Testis (tissue), 2 donors: ENCODE measurements at regions not wholly inside any gene's neighbourhood (a gene's known extent, or its start where the extent isn't known, plus 50 kb on each side); places are given as distances from the start of the nearest gene placed in this dataset.

ENCODE experiments used
- DNase-seq: peaks from one replicate; pipeline ENCODE4 v3.0.0-alpha.2; 2019
- H3K27ac ChIP-seq, 2 donors: fragments of 200-600 bp; sonication (generic); one replicate each; pipeline ENCODE4 v1.5.1; 2019
- H3K27me3 ChIP-seq: fragments of 200-600 bp; sonication (generic); one replicate; pipeline ENCODE4 v1.5.1; 2019
- H3K36me3 ChIP-seq: fragments of 200-600 bp; sonication (generic); one replicate; pipeline ENCODE4 v1.5.1; 2017; ENCODE audit warnings: low read depth; ENCODE audit errors: missing control alignments
- H3K4me1 ChIP-seq: fragments of 200-600 bp; sonication (generic); one replicate; pipeline ENCODE4 v1.5.1; 2019
- H3K4me3 ChIP-seq, 2 donors: fragments of 200-600 bp; sonication (generic); one replicate each; pipeline ENCODE4 v1.5.1; 2017 to 2019
- H3K9me3 ChIP-seq: fragments of 200-600 bp; sonication (generic); one replicate; pipeline ENCODE4 v1.5.1; 2017
- POLR2A ChIP-seq: fragments of 450-650 bp; IDR thresholded peaks from one replicate; pipeline ENCODE4 v1.6.1; 2017; ENCODE audit warnings: antibody characterized with exemption, mild to moderate bottlenecking, moderate library complexity
- WGBS, 2 donors: methylation state at CpG; one replicate each; pipeline ENCODE4 v1.1.5; 2018; 5-methylcytosine and 5-hydroxymethylcytosine counted together
- intact Hi-C: fragments of 100-400 bp; cut with DNase I; formaldehyde crosslinking; loops from one replicate; pipeline ENCODE4 v1.15.1; 2023; ENCODE audit warnings: low total_unique reads
- TF ChIP-seq, protein P1 (sequence below), 3 experiments: fragments of 450-650 bp in 2 of 3; fragments of 200-600 bp in 1 of 3; sonication (generic) in 1 of 3; IDR thresholded peaks; one replicate each; pipeline ENCODE4 v1.5.1; 2016 to 2019; ENCODE audit warnings: antibody characterized with exemption in 3 of 3, mild to moderate bottlenecking in 2 of 3, moderate library complexity in 1 of 3

DNA sequence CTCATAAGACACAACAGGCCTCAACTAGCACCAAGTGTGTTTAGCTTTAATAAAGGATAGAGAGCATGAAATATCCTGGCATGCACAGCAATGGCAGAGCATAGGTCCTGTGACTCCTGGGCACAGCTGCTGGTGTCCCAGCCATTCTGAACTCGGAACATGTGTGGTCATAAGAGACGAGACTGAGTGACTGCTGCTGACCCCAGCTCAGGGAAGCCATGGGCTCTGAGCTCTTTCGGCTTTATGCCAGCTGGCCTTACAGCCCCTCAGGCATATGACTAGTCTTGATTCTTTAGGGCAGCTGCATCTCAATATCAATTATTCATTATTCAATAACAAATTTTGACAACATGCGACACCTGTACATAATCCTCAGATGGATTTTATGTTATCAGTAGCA, 62.4 kb upstream of the TOPAZ1 start:
- Histone ChIP-seq H3K36me3 (no peaks in the 10 kb centered on the region), H3K27ac (no peak overlapping the region), H3K4me3 (no peak overlapping the region), H3K4me1 (no peaks in the 10 kb centered on the region), H3K27me3 (no peaks in the 10 kb centered on the region), H3K9me3 (no peaks in the 10 kb centered on the region)
- no peak for TF ChIP-seq POLR2A
- TF ChIP-seq, protein P1, sequence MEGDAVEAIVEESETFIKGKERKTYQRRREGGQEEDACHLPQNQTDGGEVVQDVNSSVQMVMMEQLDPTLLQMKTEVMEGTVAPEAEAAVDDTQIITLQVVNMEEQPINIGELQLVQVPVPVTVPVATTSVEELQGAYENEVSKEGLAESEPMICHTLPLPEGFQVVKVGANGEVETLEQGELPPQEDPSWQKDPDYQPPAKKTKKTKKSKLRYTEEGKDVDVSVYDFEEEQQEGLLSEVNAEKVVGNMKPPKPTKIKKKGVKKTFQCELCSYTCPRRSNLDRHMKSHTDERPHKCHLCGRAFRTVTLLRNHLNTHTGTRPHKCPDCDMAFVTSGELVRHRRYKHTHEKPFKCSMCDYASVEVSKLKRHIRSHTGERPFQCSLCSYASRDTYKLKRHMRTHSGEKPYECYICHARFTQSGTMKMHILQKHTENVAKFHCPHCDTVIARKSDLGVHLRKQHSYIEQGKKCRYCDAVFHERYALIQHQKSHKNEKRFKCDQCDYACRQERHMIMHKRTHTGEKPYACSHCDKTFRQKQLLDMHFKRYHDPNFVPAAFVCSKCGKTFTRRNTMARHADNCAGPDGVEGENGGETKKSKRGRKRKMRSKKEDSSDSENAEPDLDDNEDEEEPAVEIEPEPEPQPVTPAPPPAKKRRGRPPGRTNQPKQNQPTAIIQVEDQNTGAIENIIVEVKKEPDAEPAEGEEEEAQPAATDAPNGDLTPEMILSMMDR (IDR thresholded peaks at IDR 0.05) = no peak
- WGBS, 2 donors = 83 to 91% methylated on average over 4 of the region's 4 CpGs
- DNase-seq = no peak
- intact Hi-C loops = no loop called here

DNA sequence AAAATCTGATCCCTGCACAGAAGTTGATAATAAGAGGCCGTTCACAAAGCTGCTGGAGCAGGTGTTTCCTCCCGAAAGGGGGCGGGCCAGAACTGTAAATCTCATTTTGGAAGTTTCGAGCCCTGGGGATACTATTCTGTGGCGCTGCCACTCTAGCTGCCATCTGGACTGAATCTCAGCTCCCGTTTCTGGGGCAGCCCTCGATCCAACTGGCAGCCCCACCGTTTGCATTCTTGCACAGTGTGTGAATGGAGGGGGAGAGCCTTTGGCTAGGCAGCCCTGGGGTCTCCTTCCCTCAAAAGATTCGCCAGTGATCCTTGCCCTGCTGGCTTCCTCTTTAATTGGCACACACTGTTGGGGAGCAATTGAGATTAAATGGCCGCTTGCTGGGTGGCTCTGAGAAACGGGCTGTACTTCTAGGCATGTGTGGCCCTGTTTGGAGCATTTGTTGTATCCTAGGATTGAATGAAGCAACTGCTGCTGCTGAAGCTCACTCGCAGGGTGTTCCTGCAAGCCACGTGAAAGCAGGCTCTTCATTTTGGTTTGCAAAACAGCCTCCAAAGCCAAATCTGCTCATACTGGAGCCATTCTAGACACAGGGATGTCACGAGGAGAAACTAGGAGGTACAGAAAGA, 57.2 kb upstream of the TOPAZ1 start:
- WGBS, 2 donors = 36 to 54% methylated on average over 10 to 14 of the region's 14 CpGs
- no peak for DNase-seq
- H3K9me3 ChIP-seq = no peaks in the 10 kb centered on the region
- no peak for TF ChIP-seq POLR2A
- TF ChIP-seq, protein P1 (IDR thresholded peaks at IDR 0.05) = no peak
- no peaks in the 10 kb centered on the region for H3K27me3 ChIP-seq
- H3K27ac ChIP-seq = no peak overlapping the region
- H3K36me3 ChIP-seq = no peaks in the 10 kb centered on the region
- intact Hi-C loops = no loop called here
- no peak overlapping the region for H3K4me3 ChIP-seq
- H3K4me1 ChIP-seq = no peaks in the 10 kb centered on the region

DNA sequence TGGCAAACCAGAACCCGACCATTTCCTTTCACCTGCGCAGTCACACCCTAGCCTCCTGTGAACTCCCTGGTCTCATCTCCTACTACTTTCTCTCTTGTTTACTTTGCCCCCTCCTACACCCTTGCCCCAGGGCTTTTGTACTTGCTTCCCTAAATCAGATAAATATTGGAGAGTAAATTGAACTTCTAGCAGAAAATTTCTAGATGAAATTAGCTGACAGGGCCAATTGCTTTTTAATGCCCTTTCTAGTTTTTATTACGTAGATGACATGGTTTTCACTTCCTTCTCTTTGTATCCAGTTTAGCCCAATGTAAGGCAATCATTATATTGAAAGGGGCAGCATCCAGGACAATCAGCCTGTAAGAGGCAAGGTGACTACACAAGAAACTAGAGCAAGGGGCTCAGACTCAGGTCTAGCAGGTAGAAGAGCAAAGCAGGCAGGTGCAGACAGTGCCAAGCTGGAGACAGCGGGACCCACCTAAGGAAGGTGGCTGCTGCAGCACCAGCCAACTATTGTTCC, 56.2 kb upstream of the TOPAZ1 start:
- no peaks in the 10 kb centered on the region for H3K27me3 ChIP-seq
- no peaks in the 10 kb centered on the region for H3K4me1 ChIP-seq
- TF ChIP-seq, protein P1 (IDR thresholded peaks at IDR 0.05) = no peak
- no peak for TF ChIP-seq POLR2A
- H3K9me3 ChIP-seq = no peaks in the 10 kb centered on the region
- no peak for DNase-seq
- H3K36me3 ChIP-seq = no peaks in the 10 kb centered on the region
- no peak overlapping the region for H3K27ac ChIP-seq
- 82 to 90% methylated on average over 4 of the region's 4 CpGs for WGBS, 2 donors
- no peak overlapping the region for H3K4me3 ChIP-seq
- intact Hi-C loops = no loop called here

DNA sequence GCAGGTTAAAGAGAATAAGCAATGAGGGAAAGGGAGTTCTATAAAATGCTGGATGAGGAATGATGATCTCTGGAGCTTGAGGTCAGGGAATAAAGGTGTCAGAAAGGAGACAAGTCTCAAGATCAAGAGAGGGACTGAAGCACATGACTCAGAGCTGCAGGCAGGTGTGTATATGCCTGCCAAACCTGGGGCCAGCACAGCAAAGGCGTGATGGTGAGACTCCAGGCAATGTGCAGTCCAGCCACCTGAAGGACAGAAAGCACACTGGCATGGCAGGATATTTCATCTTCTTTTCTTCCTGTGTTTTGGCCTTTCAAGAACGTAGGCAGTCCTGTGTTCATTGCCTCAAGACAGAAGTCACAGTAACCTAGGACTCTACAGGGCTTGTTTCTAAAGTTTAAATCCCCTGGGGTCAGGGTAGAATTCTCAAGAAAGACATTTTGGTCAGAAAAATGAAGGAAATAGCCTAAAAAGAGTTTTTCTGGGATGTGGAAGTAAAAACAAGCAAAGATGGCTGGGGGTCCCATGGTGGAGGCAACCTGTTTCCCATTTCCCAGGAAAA, 55.5 kb upstream of the TOPAZ1 start:
- no peak for TF ChIP-seq POLR2A
- TF ChIP-seq, protein P1 (IDR thresholded peaks at IDR 0.05) = no peak
- H3K9me3 ChIP-seq = no peaks in the 10 kb centered on the region
- H3K4me3 ChIP-seq = no peak overlapping the region
- H3K4me1 ChIP-seq = no peaks in the 10 kb centered on the region
- no peak for DNase-seq
- no peak overlapping the region for H3K27ac ChIP-seq
- no peaks in the 10 kb centered on the region for H3K27me3 ChIP-seq
- 81 to 100% methylated on average over 2 of the region's 2 CpGs for WGBS, 2 donors
- H3K36me3 ChIP-seq = no peaks in the 10 kb centered on the region
- intact Hi-C loops = no loop called here

DNA sequence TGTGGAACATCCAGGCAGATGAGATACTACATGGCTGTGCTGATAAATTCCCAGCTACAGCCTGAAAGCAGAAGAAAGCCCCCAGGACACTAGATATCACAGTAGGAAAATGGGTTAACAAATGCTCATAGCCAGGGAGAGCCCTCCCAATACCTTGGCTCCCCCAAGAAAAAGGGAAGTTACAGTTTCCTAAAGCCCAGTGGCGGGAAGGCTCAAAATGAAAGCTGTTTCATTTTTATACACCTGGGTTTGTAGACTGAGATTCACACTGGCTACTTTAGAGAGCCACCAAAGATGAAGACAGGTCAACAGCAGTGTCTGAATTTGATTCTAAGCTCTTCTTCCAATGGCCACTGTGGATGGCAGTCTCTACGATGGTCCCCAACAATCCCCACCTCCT, 55.0 kb upstream of the TOPAZ1 start:
- no peak overlapping the region for H3K4me3 ChIP-seq
- H3K27ac ChIP-seq = no peak overlapping the region
- no peak for DNase-seq
- intact Hi-C loops = no loop called here
- no peaks in the 10 kb centered on the region for H3K36me3 ChIP-seq
- no peaks in the 10 kb centered on the region for H3K9me3 ChIP-seq
- TF ChIP-seq POLR2A = no peak
- TF ChIP-seq, protein P1 (IDR thresholded peaks at IDR 0.05) = no peak
- H3K27me3 ChIP-seq = no peaks in the 10 kb centered on the region
- H3K4me1 ChIP-seq = no peaks in the 10 kb centered on the region
- 40 to 45% methylated on average over 2 of the region's 2 CpGs for WGBS, 2 donors
